ENCODE measurements at regions not wholly inside any gene's neighbourhood (a gene's known extent, or its start where the extent isn't known, plus 50 kb on each side); places are given as distances from the start of the nearest gene placed in this dataset.

DNA sequence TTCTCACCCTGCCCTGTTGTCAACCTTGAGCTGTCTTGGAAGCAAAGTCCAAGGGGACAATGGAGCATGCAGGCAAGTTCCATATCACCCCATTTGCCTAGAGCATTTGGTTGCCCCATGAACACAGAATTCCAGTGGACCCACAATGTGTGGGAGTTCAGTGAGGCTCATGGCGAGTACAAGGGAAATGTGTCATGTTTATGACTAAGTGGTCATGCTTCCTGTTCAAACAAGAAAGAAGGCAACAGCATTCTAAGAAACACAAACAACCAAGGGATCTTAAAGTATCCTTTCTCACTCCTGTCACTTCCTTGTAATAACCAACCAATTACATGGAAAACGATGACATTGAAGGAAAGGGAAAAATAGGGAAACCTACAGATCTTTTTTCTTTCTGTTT, 513.0 kb downstream of the INHBA start:
- Histone ChIP-seq H3K27me3 (replicated peaks in 1 of 4; ENCODE audit: control extremely low read depth in 1 of 4, control insufficient read depth in 3 of 4, insufficient read depth in 4 of 4, low read length in 3 of 4) (no peaks in the 10 kb centered on the region), H3K36me3 (replicated peaks in 1 of 2; ENCODE audit: control extremely low read depth in 1 of 2, control insufficient read depth in 1 of 2, extremely low read depth in 1 of 2, insufficient read depth in 2 of 2, low read length in 1 of 2) (no peaks in the 10 kb centered on the region), H2AFZ (ENCODE audit: insufficient read depth, low read depth, low read length, poor library complexity, severe bottlenecking) (no peak overlapping the region), H3K4me2 (replicated peaks; ENCODE audit: low read depth, low read length, poor library complexity, severe bottlenecking) (no peak overlapping the region), H3K79me2 (ENCODE audit: control insufficient read depth, insufficient read depth, low read length) (no peaks in the 10 kb centered on the region), H3K9ac (ENCODE audit: low read length) (no peak overlapping the region), H3K4me3 (ENCODE audit: control extremely low read depth in 1 of 5, extremely low read depth in 1 of 5, insufficient read depth in 1 of 5, low read depth in 2 of 5, low read length in 4 of 5) (no peak overlapping the region), H3K27ac (ENCODE audit: low read length in 2 of 2) (no peak overlapping the region), H4K20me1 (ENCODE audit: control insufficient read depth, insufficient read depth, low read length, poor library complexity, severe bottlenecking) (no peaks in the 10 kb centered on the region), H3K4me1 (ENCODE audit: control insufficient read depth in 2 of 2, insufficient read depth in 2 of 2, low read length in 2 of 2) (no peaks in the 10 kb centered on the region), H3K9me3 (ENCODE audit: control extremely low read depth in 1 of 3, control insufficient read depth in 2 of 3, insufficient read depth in 1 of 3, low read length in 2 of 3) (no peaks in the 10 kb centered on the region)
- DNase-seq = no peak
- Mint-ChIP-seq H3K9me3 (ENCODE audit: insufficient read depth) (no peaks in the 10 kb centered on the region), H3K4me3 (no peak overlapping the region), H3K27ac (no peak overlapping the region), H3K27me3 (no peaks in the 10 kb centered on the region), H3K4me1 (no peaks in the 10 kb centered on the region)
- no peak for ATAC-seq (ENCODE audit: low read depth)
- ChIA-PET POLR2A (no interaction called here), CTCF (no interaction called here)
- no peak for TF ChIP-seq EZH2 (IDR thresholded peaks at IDR 0.05; ENCODE audit: borderline replicate concordance, insufficient read depth, low read depth, low read length, poor library complexity, severe bottlenecking)
- TF ChIP-seq, protein P1, sequence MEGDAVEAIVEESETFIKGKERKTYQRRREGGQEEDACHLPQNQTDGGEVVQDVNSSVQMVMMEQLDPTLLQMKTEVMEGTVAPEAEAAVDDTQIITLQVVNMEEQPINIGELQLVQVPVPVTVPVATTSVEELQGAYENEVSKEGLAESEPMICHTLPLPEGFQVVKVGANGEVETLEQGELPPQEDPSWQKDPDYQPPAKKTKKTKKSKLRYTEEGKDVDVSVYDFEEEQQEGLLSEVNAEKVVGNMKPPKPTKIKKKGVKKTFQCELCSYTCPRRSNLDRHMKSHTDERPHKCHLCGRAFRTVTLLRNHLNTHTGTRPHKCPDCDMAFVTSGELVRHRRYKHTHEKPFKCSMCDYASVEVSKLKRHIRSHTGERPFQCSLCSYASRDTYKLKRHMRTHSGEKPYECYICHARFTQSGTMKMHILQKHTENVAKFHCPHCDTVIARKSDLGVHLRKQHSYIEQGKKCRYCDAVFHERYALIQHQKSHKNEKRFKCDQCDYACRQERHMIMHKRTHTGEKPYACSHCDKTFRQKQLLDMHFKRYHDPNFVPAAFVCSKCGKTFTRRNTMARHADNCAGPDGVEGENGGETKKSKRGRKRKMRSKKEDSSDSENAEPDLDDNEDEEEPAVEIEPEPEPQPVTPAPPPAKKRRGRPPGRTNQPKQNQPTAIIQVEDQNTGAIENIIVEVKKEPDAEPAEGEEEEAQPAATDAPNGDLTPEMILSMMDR (IDR thresholded peaks at IDR 0.05) = no peak
- WGBS (ENCODE audit: insufficient coverage) = no CpG with 5 or more reads among the region's 2 CpGs
- intact Hi-C loops (cut with micrococcal nuclease) = no loop called here

DNA sequence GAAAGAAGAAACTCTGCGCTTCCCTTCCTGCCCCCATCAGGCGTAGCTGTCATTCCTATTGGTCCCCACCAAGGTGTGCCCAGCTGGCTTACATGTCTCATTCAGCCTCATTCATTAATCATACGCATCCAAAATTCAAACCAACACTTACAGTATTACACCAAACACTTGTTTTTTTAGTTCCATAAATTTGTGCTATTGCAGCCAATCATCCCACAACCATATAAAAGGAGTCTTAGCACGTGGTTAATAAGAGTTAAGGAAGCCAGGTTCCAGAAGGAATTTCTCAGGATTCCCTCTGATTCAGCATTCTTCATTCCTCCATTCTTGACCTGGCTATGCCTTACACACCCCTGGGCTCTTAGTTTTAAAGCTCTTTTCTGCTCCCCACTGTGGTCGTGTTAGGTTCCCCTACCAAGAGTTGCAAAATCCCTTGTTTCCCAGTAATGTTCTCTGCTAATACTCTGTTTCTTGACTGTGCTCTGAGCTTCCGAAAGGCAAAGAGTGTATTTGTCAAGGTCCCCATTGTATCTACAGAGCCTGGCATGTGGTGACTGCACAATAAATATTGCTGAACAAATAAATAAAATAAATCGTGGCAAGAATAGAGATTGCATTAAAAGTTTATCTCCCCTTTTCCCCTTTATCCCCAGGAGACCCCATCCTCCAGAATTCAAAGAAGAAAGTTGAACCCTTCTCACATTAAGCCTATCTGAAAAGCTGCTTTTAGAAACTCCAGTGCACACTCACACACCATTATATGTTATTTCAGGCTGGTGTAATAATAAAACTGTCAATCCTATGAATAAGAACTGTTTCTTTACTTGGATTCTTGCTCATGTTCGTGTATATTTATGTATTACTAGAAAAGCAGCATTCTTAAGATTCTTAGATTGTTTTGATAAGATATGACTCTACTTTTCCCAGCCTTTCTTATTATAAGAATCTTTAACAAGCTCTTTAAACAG, 514.4 kb downstream of the INHBA start:
- POLR2A ChIA-PET = no interaction called here
- 93% methylated on average over 4 of the region's 8 CpGs for WGBS (ENCODE audit: insufficient coverage)

More for the DNA sequence above, 514.4 kb downstream of the INHBA start:
- no peaks in the 10 kb centered on the region for H3K4me1 Mint-ChIP-seq
- no peak overlapping the region for H3K27ac ChIP-seq (ENCODE audit: low read length in 2 of 2)
- CTCF ChIA-PET = no interaction called here
- intact Hi-C loops (cut with micrococcal nuclease) = no loop called here
- H3K9me3 Mint-ChIP-seq (ENCODE audit: insufficient read depth) = peaks cover 1% of the 10 kb centered on the region
- H4K20me1 ChIP-seq (ENCODE audit: control insufficient read depth, insufficient read depth, low read length, poor library complexity, severe bottlenecking) = no peaks in the 10 kb centered on the region
- no peak overlapping the region for H3K4me3 ChIP-seq (ENCODE audit: control extremely low read depth in 1 of 5, extremely low read depth in 1 of 5, insufficient read depth in 1 of 5, low read depth in 2 of 5, low read length in 4 of 5)
- H3K36me3 ChIP-seq (replicated peaks in 1 of 2; ENCODE audit: control extremely low read depth in 1 of 2, control insufficient read depth in 1 of 2, extremely low read depth in 1 of 2, insufficient read depth in 2 of 2, low read length in 1 of 2) = no peaks in the 10 kb centered on the region
- H3K4me3 Mint-ChIP-seq = no peak overlapping the region
- H3K27me3 ChIP-seq (replicated peaks in 1 of 4; ENCODE audit: control extremely low read depth in 1 of 4, control insufficient read depth in 3 of 4, insufficient read depth in 4 of 4, low read length in 3 of 4) = no peaks in the 10 kb centered on the region
- no peak overlapping the region for H3K4me2 ChIP-seq (replicated peaks; ENCODE audit: low read depth, low read length, poor library complexity, severe bottlenecking)
- no peak overlapping the region for H3K27ac Mint-ChIP-seq
- TF ChIP-seq EZH2 (IDR thresholded peaks at IDR 0.05; ENCODE audit: borderline replicate concordance, insufficient read depth, low read depth, low read length, poor library complexity, severe bottlenecking) = no peak
- TF ChIP-seq, protein P1 (IDR thresholded peaks at IDR 0.05) = no peak
- no peaks in the 10 kb centered on the region for H3K9me3 ChIP-seq (ENCODE audit: control extremely low read depth in 1 of 3, control insufficient read depth in 2 of 3, insufficient read depth in 1 of 3, low read length in 2 of 3)
- DNase-seq (no peak), ATAC-seq (ENCODE audit: low read depth) (no peak)
- H2AFZ ChIP-seq (ENCODE audit: insufficient read depth, low read depth, low read length, poor library complexity, severe bottlenecking) = no peak overlapping the region
- H3K4me1 ChIP-seq (ENCODE audit: control insufficient read depth in 2 of 2, insufficient read depth in 2 of 2, low read length in 2 of 2) = no peaks in the 10 kb centered on the region
- no peak overlapping the region for H3K9ac ChIP-seq (ENCODE audit: low read length)
- no peaks in the 10 kb centered on the region for H3K79me2 ChIP-seq (ENCODE audit: control insufficient read depth, insufficient read depth, low read length)
- no peaks in the 10 kb centered on the region for H3K27me3 Mint-ChIP-seq
